GM12878 (cell line): ENCODE measurements at regions not wholly inside any gene's neighbourhood (a gene's known extent, or its start where the extent isn't known, plus 50 kb on each side); places are given as distances from the start of the nearest gene placed in this dataset.

Experiments used
- BACH1 ChIP-seq: fragments of 450-650 bp; IDR thresholded peaks from 2 replicates; pipeline ENCODE4 v1.6.1; 2017; ENCODE audit warnings: mild to moderate bottlenecking, borderline replicate concordance
- GABPA ChIP-seq: IDR thresholded peaks from 2 replicates; pipeline ENCODE4 v1.6.1; 2014; ENCODE audit warnings: antibody characterized with exemption, low read depth, mild to moderate bottlenecking, inconsistent platforms
- HDAC6 ChIP-seq: fragments of 200-600 bp; sonication (generic); IDR thresholded peaks from one replicate; pipeline ENCODE4 v1.8.0; 2017; ENCODE audit warnings: antibody characterized with exemption; ENCODE audit not compliant: unreplicated experiment
- IRF5 ChIP-seq: fragments of 450-650 bp; IDR thresholded peaks from 2 replicates; pipeline ENCODE4 v1.6.1; 2017; ENCODE audit warnings: borderline replicate concordance
- MEF2A ChIP-seq: IDR thresholded peaks from 2 replicates; pipeline ENCODE4 v1.6.1; 2011; ENCODE audit warnings: low read depth, mild to moderate bottlenecking, low read length, moderate library complexity; ENCODE audit not compliant: insufficient read depth
- PKNOX1 ChIP-seq: fragments of 450-650 bp; IDR thresholded peaks from 2 replicates; pipeline ENCODE4 v1.6.1; 2016; ENCODE audit warnings: mild to moderate bottlenecking
- POLR2AphosphoS5 ChIP-seq: IDR thresholded peaks from 2 replicates; pipeline ENCODE4 v1.6.1; 2011; ENCODE audit warnings: mild to moderate bottlenecking, low read length, inconsistent platforms
- SMAD1 ChIP-seq: fragments of 450-650 bp; IDR thresholded peaks from 2 replicates; pipeline ENCODE4 v1.6.1; 2018; ENCODE audit warnings: mild to moderate bottlenecking, low read depth; ENCODE audit not compliant: partially characterized antibody
- SP1 ChIP-seq: IDR thresholded peaks from one replicate; pipeline ENCODE4 v1.6.1; 2011; ENCODE audit warnings: low read depth, low read length
- TBL1XR1 ChIP-seq: IDR thresholded peaks from 2 replicates; pipeline ENCODE4 v1.6.1; 2012; ENCODE audit warnings: low read depth, low read length, improper control_type of control experiment
- TF ChIP-seq, protein P1 (sequence below), 3 experiments: IDR thresholded peaks in 2 of 3; conservative IDR thresholded peaks in 1 of 3; 2 replicates each; pipeline ENCODE4 v1.5.1; 2011; ENCODE audit warnings: low read depth in 3 of 3, low read length in 3 of 3, mild to moderate bottlenecking in 3 of 3, control low read depth in 2 of 3, moderate library complexity in 2 of 3, inconsistent platforms in 1 of 3, mixed read lengths in 1 of 3; ENCODE audit not compliant: control insufficient read depth in 2 of 3, insufficient read depth in 1 of 3; ENCODE audit errors: extremely low read depth in 1 of 3
- TF ChIP-seq, protein P2 (sequence below): fragments of 150-350 bp; IDR thresholded peaks from 2 replicates; pipeline ENCODE4 v1.6.1; 2016; ENCODE audit warnings: low read depth, low read length
- TF ChIP-seq, protein P3 (sequence below): IDR thresholded peaks from 2 replicates; pipeline ENCODE4 v1.6.1; 2011; ENCODE audit warnings: low read depth, low read length, improper control_type of control experiment, borderline replicate concordance

DNA sequence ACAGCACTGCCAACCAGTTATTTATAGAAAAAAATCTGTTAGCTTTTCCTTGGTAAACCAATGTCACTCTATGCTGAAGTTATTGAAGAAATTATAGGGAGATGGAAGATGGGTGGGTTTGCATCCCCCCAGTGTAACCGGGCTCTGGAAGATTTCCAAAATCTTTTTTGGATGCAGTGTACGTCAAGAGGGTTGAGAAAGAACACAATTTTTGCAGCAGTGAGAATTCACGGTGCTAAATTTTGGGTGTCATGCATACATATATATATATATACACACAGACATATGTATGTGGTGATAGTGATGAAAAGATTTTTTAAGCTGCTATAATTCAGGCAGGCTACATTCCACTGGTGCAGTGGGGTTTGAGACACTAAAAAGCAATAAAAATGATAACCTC, 91.4 kb upstream of the MAGI3 start:
- no peak for TF ChIP-seq POLR2AphosphoS5
- TF ChIP-seq, protein P1, sequence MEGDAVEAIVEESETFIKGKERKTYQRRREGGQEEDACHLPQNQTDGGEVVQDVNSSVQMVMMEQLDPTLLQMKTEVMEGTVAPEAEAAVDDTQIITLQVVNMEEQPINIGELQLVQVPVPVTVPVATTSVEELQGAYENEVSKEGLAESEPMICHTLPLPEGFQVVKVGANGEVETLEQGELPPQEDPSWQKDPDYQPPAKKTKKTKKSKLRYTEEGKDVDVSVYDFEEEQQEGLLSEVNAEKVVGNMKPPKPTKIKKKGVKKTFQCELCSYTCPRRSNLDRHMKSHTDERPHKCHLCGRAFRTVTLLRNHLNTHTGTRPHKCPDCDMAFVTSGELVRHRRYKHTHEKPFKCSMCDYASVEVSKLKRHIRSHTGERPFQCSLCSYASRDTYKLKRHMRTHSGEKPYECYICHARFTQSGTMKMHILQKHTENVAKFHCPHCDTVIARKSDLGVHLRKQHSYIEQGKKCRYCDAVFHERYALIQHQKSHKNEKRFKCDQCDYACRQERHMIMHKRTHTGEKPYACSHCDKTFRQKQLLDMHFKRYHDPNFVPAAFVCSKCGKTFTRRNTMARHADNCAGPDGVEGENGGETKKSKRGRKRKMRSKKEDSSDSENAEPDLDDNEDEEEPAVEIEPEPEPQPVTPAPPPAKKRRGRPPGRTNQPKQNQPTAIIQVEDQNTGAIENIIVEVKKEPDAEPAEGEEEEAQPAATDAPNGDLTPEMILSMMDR (IDR thresholded peaks at IDR 0.05 in 2 of 3, conservative IDR thresholded peaks at IDR 0.05 in 1 of 3; ENCODE audit: control insufficient read depth in 2 of 3, extremely low read depth in 1 of 3, insufficient read depth in 1 of 3, low read depth in 3 of 3, low read length in 3 of 3), result no peak
- TF ChIP-seq SMAD1, result no peak
- TF ChIP-seq, protein P2, sequence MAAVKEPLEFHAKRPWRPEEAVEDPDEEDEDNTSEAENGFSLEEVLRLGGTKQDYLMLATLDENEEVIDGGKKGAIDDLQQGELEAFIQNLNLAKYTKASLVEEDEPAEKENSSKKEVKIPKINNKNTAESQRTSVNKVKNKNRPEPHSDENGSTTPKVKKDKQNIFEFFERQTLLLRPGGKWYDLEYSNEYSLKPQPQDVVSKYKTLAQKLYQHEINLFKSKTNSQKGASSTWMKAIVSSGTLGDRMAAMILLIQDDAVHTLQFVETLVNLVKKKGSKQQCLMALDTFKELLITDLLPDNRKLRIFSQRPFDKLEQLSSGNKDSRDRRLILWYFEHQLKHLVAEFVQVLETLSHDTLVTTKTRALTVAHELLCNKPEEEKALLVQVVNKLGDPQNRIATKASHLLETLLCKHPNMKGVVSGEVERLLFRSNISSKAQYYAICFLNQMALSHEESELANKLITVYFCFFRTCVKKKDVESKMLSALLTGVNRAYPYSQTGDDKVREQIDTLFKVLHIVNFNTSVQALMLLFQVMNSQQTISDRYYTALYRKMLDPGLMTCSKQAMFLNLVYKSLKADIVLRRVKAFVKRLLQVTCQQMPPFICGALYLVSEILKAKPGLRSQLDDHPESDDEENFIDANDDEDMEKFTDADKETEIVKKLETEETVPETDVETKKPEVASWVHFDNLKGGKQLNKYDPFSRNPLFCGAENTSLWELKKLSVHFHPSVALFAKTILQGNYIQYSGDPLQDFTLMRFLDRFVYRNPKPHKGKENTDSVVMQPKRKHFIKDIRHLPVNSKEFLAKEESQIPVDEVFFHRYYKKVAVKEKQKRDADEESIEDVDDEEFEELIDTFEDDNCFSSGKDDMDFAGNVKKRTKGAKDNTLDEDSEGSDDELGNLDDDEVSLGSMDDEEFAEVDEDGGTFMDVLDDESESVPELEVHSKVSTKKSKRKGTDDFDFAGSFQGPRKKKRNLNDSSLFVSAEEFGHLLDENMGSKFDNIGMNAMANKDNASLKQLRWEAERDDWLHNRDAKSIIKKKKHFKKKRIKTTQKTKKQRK, result no peak
- no peak for TF ChIP-seq HDAC6
- TF ChIP-seq, protein P3, sequence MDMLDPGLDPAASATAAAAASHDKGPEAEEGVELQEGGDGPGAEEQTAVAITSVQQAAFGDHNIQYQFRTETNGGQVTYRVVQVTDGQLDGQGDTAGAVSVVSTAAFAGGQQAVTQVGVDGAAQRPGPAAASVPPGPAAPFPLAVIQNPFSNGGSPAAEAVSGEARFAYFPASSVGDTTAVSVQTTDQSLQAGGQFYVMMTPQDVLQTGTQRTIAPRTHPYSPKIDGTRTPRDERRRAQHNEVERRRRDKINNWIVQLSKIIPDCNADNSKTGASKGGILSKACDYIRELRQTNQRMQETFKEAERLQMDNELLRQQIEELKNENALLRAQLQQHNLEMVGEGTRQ, result no peak
- TF ChIP-seq GABPA, result no peak
- TF ChIP-seq BACH1, result no peak
- TF ChIP-seq SP1, result no peak
- no peak for TF ChIP-seq IRF5
- TF ChIP-seq TBL1XR1, result no peak
- no peak for TF ChIP-seq PKNOX1
- no peak for TF ChIP-seq MEF2A
